ENCODE measurements at regions not wholly inside any gene's neighbourhood (a gene's known extent, or its start where the extent isn't known, plus 50 kb on each side); places are given as distances from the start of the nearest gene placed in this dataset.

- Histone ChIP-seq H3K27ac (ENCODE audit: low read depth, low read length) (no peak overlapping the region), H4K20me1 (ENCODE audit: control insufficient read depth, insufficient read depth, low read depth, low read length) (no peaks in the 10 kb centered on the region), H3K27me3 (ENCODE audit: control insufficient read depth, low read length) (no peaks in the 10 kb centered on the region), H3K4me2 (ENCODE audit: low read length) (no peak overlapping the region), H3K4me1 (ENCODE audit: control insufficient read depth, low read length) (no peaks in the 10 kb centered on the region), H3F3A (ENCODE audit: control insufficient read depth, insufficient read depth) (no peaks in the 10 kb centered on the region), H3K9me3 (ENCODE audit: control insufficient read depth, insufficient read depth, low read length) (no peaks in the 10 kb centered on the region), H3K4me3 (ENCODE audit: low read length) (no peak overlapping the region), H3K9me2 (replicated peaks; ENCODE audit: control insufficient read depth, low read length) (no peaks in the 10 kb centered on the region), H3K79me2 (ENCODE audit: control insufficient read depth, low read length) (no peaks in the 10 kb centered on the region), H3K36me3 (ENCODE audit: control insufficient read depth, low read length) (no peaks in the 10 kb centered on the region)
- TF ChIP-seq EZH2phosphoT487 (IDR thresholded peaks at IDR 0.05; ENCODE audit: borderline replicate concordance, low read length) (no peak), CTCF (IDR thresholded peaks at IDR 0.05; ENCODE audit: low read depth, low read length, poor library complexity, severe bottlenecking) (no peak)
These were observed 390.9 kb upstream of the TRIB2 start for GRCh38 chr2:12325806-12326205.

- Histone ChIP-seq H3K36me3 (ENCODE audit: control insufficient read depth, low read length) (no peaks in the 10 kb centered on the region), H4K20me1 (ENCODE audit: control insufficient read depth, insufficient read depth, low read depth, low read length) (no peaks in the 10 kb centered on the region), H3F3A (ENCODE audit: control insufficient read depth, insufficient read depth) (no peaks in the 10 kb centered on the region), H3K9me2 (replicated peaks; ENCODE audit: control insufficient read depth, low read length) (no peaks in the 10 kb centered on the region), H3K4me3 (ENCODE audit: low read length) (no peak overlapping the region), H3K27ac (ENCODE audit: low read depth, low read length) (no peak overlapping the region), H3K4me2 (ENCODE audit: low read length) (no peak overlapping the region), H3K79me2 (ENCODE audit: control insufficient read depth, low read length) (no peaks in the 10 kb centered on the region), H3K27me3 (ENCODE audit: control insufficient read depth, low read length) (no peaks in the 10 kb centered on the region), H3K9me3 (ENCODE audit: control insufficient read depth, insufficient read depth, low read length) (no peaks in the 10 kb centered on the region), H3K4me1 (ENCODE audit: control insufficient read depth, low read length) (no peaks in the 10 kb centered on the region)
- TF ChIP-seq EZH2phosphoT487 (IDR thresholded peaks at IDR 0.05; ENCODE audit: borderline replicate concordance, low read length) (no peak), CTCF (IDR thresholded peaks at IDR 0.05; ENCODE audit: low read depth, low read length, poor library complexity, severe bottlenecking) (no peak)
These were observed 390.1 kb upstream of the TRIB2 start for GRCh38 chr2:12326449-12327190.

GRCh38 chr2:12330916-12331315, 385.8 kb upstream of the TRIB2 start:
- H3K9me2 ChIP-seq (replicated peaks; ENCODE audit: control insufficient read depth, low read length) = no peaks in the 10 kb centered on the region
- H3K27ac ChIP-seq (ENCODE audit: low read depth, low read length) = no peak overlapping the region
- H4K20me1 ChIP-seq (ENCODE audit: control insufficient read depth, insufficient read depth, low read depth, low read length) = no peaks in the 10 kb centered on the region
- H3F3A ChIP-seq (ENCODE audit: control insufficient read depth, insufficient read depth) = no peaks in the 10 kb centered on the region
- H3K36me3 ChIP-seq (ENCODE audit: control insufficient read depth, low read length) = no peaks in the 10 kb centered on the region
- H3K9me3 ChIP-seq (ENCODE audit: control insufficient read depth, insufficient read depth, low read length) = 0 out of 2 replicates have a peak, but pooled peaks cover 3% of the 10 kb centered on the region
- H3K27me3 ChIP-seq (ENCODE audit: control insufficient read depth, low read length) = no peaks in the 10 kb centered on the region
- H3K4me1 ChIP-seq (ENCODE audit: control insufficient read depth, low read length) = no peaks in the 10 kb centered on the region
- no peak overlapping the region for H3K4me3 ChIP-seq (ENCODE audit: low read length)
- no peak overlapping the region for H3K4me2 ChIP-seq (ENCODE audit: low read length)
- TF ChIP-seq EZH2phosphoT487 (IDR thresholded peaks at IDR 0.05; ENCODE audit: borderline replicate concordance, low read length) = no peak
- no peak for TF ChIP-seq CTCF (IDR thresholded peaks at IDR 0.05; ENCODE audit: low read depth, low read length, poor library complexity, severe bottlenecking)
- H3K79me2 ChIP-seq (ENCODE audit: control insufficient read depth, low read length) = no peaks in the 10 kb centered on the region
